Forelimb muscle (tissue), 1 donor: ENCODE measurements at regions not wholly inside any gene's neighbourhood (a gene's known extent, or its start where the extent isn't known, plus 50 kb on each side); places are given as distances from the start of the nearest gene placed in this dataset.

ENCODE experiments used
- DNase-seq: peaks from one replicate; pipeline ENCODE4 v3.0.0-alpha.2; 2013; ENCODE audit warnings: low read depth

DNA sequence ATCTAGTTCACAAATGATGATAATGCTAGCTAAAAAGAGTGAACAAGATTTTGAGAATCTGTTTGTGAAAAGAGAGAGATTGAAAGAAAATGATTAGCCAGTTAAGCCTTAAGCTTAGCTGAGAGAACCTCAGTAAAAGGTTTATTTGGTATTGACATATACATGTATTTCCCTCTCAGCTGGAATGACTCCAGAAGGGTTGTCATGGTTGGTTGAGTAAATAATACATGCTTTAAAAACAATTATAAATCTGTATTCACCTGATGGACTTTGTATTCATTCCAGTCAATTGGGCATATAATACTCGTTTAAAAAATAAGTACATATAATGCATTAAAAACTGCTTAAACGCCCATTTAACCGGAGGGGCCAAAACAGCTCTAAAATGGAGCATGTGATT, 181.4 kb downstream of the GRB14 start:
- no peak for DNase-seq

DNA sequence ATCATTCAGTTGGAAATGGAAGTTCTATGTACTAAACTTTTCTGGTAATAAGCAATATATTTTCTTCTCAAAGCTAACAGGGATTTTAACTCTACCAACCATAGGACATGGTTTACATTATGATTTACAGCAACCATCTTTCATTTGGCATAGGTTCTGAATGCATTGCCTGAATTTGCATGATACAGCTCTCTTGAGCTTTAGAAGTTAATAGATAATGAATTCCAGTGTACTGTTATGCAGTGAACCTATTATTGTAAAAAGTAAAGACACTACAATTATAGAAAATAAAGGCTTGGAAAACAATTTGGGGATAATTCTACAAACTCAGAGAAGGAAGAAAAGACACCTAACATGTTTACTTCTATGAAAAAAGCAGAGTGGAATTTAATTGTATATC, 182.0 kb downstream of the GRB14 start:
- DNase-seq, result no peak

DNA sequence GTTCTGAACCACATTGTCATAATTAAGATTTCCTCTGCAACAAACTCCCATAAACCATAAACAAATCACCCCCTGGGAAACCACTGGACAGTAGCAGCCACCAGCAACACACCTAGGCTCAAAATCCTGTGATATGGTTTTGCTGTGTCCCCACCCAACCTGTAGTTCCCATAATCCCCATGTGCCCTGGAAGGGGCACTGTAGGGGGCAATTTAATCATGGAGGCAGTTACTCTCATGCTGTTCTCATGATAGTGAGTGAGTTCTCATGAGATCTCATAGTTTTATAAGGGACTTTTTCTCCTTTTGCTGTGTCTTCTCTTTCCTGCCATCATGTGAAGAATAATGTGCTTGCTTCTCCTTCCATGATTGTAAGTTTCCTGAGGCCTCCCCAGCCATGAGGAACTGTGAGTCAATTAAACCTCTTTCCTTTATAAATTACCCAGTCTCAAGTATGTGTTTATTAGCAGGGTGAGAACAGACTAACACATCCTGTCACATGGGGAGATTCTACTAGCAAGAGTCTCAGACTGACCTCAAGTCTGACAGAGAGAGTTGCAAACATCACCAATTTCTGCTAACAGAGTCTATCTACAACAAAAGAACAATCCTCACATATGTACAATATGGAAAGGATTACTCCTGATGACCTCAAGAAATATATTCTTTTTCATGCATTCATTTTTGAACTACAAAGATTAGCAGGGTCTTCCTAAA, 182.6 kb downstream of the GRB14 start:
- DNase-seq, result no peak

DNA sequence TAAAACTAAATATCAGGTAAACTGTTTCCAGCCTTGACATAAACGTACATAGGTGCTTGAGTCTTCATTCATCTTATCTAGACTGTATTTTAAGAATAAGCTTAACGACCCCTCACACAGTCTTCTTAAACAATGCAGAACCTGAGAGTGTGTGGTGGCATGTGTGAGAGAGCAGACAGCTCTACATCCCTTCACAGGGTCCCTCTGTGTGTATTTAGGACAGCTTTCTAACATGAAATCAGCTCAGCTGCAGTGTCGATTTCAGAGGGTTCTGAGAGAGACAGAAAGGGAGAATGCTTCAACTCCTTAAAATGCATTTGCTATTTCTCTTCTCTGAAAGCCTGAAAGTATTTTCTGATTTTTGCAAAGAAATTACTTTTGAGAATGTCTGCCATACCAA, 185.2 kb downstream of the GRB14 start:
- DNase-seq, result no peak

DNA sequence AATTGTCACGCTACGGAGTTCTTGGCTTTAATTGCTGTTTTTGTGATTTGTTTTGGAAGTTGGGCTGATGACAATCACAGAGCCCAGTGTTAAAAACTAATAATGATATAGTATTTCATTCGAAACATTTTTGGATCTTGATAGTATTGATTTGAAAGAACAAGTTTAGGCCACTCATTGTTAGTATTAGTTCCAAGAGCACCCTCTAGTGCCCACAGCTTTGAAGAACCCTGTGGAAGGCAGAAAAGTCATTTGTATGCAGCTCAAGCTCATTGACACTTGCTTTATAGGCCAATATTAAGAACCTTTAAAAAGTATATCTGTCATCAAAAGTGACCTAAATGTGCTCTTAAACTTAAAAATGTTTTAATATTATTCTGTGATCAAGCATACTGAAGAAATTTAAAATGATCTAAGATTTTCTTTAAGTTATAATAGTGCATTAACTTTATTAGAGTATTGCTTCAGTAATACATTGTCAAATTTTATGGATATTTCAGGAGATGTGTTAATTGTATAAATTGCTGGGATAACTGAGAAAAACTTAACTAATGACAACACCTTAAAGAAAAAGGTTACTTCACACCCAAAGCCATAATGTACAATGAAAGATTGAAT, 191.0 kb downstream of the GRB14 start:
- DNase-seq, result peak; percentile 17

DNA sequence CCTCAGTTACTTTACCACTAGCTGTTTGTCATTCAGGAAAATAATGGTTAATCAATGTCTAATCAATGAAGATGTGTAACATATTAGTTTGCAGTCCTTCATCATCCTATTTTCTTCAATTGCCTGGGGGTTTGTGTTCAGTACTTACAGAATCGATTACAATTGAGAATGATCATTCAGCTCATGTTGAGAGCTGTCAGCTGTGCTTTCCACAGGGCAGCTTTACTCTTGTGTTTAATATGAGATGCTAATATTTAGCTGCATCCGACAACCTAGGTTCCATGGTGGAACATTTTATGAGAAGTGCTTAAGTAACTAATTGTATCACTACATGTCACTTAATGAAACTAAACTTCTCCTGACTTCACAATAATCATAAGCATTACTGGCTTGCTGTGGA, 191.9 kb downstream of the GRB14 start:
- no peak for DNase-seq

DNA sequence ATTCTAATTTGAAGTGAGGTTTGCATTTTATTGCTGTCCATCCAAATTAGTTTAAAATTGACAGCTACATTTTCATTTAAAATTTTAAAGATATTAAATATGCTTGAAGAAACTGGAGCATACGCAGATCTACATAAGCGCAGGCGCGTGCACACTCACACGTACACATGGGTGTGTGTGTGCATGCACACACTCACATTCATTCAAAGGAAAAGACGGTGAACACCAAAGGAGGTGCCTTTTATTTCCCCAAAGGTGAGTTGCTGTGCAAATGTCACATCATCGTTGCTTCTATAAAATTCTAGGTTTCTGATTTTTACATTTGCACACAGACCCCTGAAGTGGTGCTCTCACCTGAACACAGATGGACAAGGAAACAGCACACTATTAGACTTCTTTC, 194.2 kb downstream of the GRB14 start:
- no peak for DNase-seq

DNA sequence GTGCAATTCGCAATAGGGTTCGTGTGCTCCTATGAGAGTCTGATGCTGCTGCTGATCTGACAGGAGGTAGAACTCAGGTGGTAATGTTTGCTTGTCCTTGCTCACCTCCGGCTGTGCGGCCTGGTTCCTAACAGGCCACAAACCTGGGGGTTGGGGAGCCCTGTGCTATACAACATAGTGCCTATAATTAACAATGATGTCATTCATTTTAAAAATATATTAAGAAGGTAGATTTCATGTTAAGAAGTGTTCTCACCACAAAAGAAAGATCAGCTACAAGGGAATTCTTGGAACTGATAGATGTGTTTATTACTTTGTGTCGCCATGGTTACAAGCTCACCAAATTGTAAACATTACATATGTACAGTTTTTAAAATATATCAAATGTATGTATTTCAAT, 200.5 kb downstream of the GRB14 start:
- DNase-seq, result no peak

DNA sequence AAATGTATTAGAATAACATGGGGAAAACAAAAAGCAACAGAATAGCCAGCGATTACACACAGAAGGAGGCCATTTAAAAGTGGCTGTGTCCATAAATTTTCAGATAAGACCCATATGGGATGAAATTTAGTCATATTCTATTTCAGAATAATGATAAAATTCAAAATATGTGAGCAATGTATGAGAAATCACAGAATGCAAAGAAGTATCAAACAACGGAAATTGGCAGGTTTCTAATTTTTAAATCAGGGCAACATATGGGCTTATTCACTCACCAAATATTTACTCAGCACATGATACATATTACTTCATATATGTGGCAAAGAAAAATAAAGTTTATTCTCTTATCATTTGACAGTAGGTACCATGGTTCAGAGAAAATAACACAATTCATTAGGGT, 208.5 kb downstream of the GRB14 start:
- no peak for DNase-seq

DNA sequence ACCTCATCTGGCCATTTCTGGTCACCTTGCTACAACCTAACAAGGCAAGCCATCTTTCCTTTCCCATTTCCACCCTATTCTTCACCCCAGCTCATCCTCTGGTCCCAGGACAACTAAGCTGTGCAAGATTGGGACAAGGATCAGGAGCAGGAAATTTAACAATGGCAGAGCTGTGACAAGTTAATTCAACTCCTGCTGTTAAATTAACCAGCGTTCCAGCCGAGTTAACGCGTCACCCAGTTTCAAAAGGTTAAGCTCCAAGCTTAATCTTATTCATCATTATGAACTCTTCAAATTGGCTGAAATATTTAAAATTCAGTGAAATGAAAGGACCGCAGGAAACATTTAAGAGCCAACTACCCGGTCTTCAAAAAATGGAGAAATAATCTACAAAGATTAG, 231.9 kb downstream of the GRB14 start:
- no peak for DNase-seq

DNA sequence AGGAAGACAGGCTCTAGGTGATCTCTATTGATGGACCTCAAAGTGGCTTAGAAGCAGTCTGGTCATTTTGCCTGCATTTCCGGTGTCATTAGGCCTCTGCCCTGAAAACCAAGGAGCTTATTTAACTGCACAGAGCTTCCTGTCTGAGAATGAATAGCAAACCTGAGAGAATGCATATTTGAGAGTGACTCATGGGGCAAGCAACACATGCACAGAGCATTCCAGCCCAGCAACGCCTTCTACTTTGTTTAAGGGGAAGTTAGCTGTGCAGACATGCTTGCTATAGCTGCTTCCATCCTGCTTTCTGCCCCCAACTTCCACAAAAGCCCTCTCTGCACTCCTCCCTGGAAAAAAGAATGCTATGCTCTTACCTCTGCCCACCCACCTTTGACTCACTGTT, 232.8 kb downstream of the GRB14 start:
- no peak for DNase-seq

DNA sequence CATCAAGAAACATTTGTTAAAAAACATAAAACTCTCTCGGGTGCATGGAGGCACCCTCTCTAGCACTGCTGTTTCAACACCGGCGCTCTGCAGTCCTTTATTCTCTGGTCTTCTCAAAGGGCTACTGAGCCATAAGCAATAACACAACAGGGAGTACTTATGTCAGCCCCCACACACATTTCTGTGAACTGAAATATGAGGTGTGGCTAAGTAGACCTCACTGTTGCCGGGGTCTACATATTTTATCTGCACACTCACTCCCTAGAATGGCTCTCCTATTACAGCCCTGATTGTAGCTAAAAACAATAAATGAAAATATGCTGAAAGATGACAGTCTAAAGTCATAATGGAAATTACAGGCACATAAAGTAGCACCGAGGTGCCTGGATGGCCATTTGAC, 235.1 kb downstream of the GRB14 start:
- DNase-seq, result no peak

DNA sequence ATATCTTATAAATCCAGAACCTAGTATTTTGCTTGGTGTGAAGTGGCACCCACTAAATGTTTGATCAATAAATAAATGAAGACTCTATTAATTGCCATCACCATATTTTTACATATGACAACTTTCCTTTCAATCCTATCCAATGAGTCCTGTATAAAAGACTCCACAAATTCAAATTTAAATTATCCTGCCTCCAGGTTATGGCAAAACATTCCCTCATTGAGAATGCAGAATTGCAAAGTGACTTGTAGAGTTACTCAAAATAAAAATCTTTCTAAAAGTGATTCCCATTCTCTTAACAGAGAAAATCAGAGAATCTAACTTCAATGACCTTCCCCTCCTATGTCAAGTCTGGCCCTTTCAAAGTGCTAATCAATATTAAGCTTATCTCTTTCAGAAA, 236.8 kb downstream of the GRB14 start:
- DNase-seq, result no peak

DNA sequence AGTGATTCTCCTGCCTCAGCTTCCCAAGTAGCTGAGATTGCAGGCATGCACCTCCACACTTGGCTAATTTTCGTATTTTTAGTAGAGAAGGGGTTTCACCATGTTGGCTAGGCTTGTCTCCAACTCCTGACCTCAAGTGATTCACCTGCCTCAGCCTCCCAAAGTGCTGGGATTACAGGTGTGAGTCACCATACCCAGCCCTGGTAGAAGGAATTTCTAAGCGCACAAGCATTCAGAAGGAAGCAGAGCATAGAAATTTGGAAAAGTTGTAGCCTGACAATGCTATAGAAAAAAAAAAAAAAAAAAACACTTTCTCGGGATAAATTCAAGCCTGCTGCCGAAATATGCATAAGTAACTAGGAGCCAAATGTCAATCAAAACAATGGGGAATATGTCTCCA, 249.4 kb downstream of the GRB14 start:
- DNase-seq, result no peak

DNA sequence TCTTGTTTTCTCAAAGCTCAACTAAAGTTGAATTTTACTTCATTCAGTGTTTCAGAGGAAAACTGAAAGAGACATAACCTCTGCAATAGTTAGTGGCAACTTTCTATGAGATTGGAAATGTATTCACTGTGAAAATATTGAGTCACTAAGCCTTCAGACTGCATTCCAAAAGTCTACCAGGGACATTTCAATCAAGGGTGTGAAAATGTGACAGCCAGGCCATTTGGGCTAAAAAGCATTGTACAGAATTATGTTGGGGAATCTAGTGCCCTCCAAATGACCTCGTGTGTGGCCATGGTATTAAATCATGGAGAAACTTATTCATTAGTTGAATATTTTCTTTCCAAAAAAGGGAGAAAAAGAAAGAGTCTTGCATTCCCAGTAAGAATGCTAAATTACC, 251.9 kb downstream of the GRB14 start:
- no peak for DNase-seq

DNA sequence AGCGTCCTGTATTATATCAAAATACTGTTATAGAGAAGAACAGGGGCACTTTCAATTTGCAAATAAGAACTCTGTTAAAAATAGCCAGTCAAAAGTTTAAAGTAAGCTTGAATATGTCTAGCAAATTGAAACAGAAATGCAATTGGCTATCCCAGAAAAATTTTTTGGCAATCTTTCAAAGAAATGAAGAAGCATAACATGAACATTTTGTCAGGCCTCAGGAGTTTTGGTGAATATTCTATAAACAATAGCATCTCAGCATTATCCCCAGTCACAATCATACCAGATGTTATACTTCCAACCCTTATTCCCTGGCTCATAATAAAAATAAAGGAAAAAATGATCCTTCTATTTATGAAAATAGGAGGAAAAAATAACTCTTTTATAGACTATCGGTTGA, 252.4 kb downstream of the GRB14 start:
- no peak for DNase-seq

DNA sequence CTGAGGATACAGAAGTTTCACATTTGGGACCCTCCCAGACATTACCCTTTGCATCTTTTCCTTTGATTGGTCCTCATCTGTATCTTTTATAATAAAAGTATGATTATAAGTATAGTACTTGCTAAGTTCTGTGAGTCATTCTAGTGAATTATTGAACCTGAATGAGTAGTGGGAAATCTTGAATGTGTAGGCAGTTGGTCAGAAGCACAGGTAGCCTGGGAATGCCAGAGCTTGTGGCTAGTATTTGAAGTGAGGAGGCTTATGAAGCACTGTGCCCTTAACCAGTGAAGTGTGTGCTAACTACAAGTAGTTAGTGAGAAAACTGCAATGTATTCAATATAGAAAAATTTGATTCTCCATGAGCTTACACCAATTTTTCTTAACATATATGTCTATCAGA, 257.6 kb downstream of the GRB14 start:
- no peak for DNase-seq

DNA sequence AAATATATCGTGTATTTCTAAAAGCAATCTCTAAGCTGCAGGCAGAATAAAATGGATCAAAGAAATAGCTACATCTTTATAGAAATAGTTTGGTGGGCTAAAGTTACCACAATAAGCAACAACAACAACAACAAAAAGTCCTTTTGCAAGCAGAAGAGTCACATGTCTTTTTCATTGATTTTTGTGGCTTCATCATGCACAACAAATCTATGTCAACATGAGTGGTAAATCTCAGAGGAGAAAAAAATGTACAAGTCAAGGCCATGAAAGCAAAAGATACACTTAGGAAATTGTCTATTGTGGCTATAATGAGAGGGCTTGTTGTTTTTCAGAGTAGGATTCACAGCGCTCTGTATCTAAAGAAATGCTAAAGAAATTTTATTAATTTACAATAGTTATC, 269.7 kb downstream of the GRB14 start:
- DNase-seq, result no peak

DNA sequence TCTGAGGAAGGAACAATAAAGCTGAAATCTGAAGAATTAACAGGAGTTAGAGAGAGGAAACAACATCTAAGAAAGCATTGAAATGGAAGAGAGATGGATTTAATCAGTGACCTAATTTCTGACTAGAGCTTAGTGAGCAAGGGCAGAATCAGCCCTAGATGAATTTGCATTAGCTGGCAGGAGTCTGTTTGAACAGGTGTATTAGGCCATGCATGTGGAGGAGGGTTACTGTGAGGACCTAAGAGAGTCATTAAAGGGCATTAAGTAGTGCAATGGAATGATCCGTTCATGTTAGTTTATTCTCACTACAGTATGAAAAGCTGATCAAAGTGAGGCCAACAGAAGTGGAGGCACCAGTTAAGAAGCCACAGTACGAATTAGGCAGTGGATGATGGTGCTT, 285.3 kb downstream of the GRB14 start:
- no peak for DNase-seq

DNA sequence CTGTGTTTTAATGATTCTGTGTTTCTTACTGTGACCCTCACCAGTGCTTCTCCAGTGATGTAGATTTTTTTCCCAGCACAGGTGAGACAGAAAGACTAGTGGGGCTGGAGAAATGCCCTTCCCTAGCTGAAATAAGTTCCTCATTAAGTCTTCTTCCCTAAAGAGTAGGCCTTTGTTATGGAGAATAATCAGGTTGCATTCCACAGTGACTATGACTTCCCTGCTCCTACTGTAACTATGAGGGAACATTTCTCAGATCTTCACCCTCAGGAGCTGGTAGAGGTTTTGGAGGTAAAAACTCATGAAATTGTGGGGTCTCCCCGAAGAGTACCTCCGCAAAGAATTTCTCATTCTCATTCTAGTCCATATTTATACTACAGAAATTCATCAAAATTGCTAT, 286.2 kb downstream of the GRB14 start:
- DNase-seq, result no peak

DNA sequence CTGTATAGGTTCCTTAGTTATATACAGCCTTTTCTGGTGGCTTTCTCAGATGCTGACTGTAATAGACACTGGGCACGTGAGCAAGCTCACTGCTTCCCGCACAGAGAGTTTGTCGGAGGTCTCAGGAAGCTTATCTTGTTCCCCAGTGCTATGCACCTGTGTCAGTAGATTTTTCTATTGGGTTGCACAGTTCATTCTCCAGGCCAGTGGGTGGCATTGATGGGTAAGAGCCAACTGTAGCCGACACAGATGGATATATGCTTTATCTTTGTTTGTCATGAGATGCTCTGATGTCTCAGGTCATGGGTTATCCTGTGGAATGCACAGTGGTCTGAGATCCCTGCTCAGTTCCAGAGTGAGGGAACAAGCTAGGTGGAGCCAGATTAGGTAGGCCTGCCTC, 293.0 kb downstream of the GRB14 start:
- DNase-seq, result no peak

DNA sequence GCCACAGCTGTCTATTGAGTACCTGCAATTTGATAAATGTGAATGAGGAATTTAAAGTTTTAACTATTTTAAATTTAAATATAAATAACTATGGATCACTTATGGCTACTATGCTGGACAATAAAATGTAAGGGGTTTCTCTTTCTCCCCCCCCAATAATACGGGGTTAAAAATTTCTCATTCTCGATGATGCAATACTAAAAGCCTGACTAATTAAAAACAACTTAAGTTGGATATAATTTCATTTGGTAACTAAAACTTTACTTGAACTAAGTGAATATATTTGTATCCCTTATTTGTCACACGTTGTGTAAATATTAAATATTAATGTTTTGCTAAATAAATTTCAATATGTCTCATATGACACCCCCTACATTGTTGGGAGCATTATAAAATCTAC, 297.3 kb downstream of the GRB14 start:
- no peak for DNase-seq

DNA sequence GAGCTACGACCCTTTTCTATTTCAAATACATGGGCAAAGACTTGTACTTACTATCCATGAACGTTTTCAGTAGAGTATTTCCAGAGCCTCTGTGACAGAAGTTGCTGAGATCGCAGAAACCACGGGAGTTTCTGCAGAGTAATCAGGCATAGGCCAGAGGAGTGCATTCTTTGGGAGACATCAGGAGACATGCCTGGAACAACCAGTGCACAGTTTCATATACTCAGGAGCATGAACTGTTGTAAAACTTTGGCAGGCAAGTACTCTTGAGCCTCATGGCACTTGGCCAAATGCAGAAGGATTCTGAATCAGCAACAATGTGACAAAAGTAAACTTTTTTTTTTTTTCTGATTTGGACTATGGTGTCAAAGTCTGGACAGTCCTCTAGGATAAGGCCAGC, 307.1 kb downstream of the GRB14 start:
- DNase-seq, result peak; percentile 8

DNA sequence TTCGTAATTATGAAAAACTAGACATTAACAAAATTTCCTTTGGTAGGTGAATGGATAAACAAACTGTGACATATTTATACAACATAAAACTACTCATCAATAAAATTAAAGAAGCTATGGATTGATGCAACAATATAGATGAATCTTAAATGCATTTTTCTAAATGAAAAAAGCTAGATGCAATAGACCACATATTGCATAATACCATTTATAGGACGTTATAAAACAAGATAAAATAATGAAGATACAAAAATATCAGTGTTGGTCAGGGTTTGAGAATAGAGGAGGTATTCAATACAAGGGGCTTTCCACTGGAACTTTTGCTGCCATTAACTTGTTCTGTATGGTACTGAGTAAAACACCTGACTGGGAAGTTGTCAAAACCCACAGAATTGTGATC, 314.4 kb downstream of the GRB14 start:
- no peak for DNase-seq
